Muscle layer of duodenum (tissue), 2 donors: ENCODE measurements at regions not wholly inside any gene's neighbourhood (a gene's known extent, or its start where the extent isn't known, plus 50 kb on each side); places are given as distances from the start of the nearest gene placed in this dataset.

Source experiments
- H3K27ac ChIP-seq: one replicate; pipeline ENCODE4 v1.7.0; 2013; ENCODE audit warnings: mild to moderate bottlenecking, low read length
- H3K27me3 ChIP-seq: one replicate; pipeline ENCODE4 v1.7.0; 2013; ENCODE audit warnings: low read depth, mild to moderate bottlenecking, control low read depth, low read length
- H3K36me3 ChIP-seq, 2 donors: one replicate each; pipeline ENCODE4 v1.7.0; 2013; ENCODE audit warnings: low read length in 2 of 2, control low read depth in 1 of 2, mild to moderate bottlenecking in 1 of 2; ENCODE audit not compliant: insufficient read depth in 2 of 2, control insufficient read depth in 1 of 2
- H3K4me1 ChIP-seq, 2 donors: one replicate each; pipeline ENCODE4 v1.7.0; 2013; ENCODE audit warnings: low read length in 2 of 2, mild to moderate bottlenecking in 2 of 2, control low read depth in 1 of 2, moderate library complexity in 1 of 2; ENCODE audit not compliant: insufficient read depth in 2 of 2, control insufficient read depth in 1 of 2
- H3K4me3 ChIP-seq, 2 donors: one replicate each; pipeline ENCODE4 v1.7.0; 2013; ENCODE audit warnings: low read length in 2 of 2, low read depth in 1 of 2, mild to moderate bottlenecking in 1 of 2
- H3K9me3 ChIP-seq, 2 donors: one replicate each; pipeline ENCODE4 v1.7.0; 2013; ENCODE audit warnings: low read length in 2 of 2, control low read depth in 1 of 2, mild to moderate bottlenecking in 1 of 2; ENCODE audit not compliant: control insufficient read depth in 1 of 2
- donor health status: healthy.

DNA sequence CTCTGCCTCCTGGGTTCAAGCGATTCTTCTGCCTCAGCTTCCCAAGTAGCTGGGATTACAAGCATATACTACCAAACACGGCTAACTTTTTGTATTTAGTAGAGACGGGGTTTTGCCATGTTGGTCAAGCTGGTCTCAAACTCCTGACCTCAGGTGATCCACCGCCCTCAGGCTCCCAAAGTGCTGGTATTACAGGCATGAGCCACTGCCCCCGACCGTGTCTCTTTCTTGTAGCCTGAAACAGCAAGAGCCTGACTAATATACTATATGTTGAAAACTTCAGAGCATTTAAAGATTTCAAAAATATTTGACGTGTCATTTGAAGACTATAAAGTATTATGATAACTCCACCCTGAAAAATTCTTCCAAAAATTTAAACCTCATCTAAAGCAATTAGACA lies 71.7 kb upstream of the ZNF648 start:
- Histone ChIP-seq H3K9me3 (peaks cover 10 to 13% of the 10 kb centered on the region in 2 donors), H3K36me3 (no peaks in the 10 kb centered on the region)

DNA sequence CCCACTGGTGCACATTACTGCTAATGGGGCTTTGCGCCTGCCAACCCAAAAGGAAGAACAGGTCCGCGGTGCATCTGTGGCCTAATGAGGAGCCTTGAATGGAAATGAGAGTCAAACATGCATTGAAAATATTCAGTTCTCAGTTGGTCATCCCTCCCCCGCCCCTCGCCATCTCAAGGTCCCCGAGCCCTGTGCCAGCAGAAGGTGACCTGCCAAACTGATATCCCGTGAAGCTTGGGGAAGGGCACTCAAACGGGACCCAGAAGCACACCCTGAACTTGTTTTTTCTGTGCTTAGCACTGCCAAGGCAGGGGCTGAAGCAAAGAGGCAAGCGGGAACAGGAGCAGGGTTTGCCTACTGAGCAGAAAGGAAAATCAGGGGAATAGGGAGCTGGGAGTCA lies 67.9 kb upstream of the ZNF648 start:
- Histone ChIP-seq H3K9me3 (peaks cover 8% of the 10 kb centered on the region in 2 donors), H3K36me3 (no peaks in the 10 kb centered on the region), H3K27ac (no peak overlapping the region)

More for the DNA sequence above, 71.7 kb upstream of the ZNF648 start:
- Histone ChIP-seq H3K27ac (no peak overlapping the region), H3K27me3 (no peaks in the 10 kb centered on the region), H3K4me3 (no peak overlapping the region), H3K4me1 (peaks cover 0 to 4% of the 10 kb centered on the region in 2 donors)

DNA sequence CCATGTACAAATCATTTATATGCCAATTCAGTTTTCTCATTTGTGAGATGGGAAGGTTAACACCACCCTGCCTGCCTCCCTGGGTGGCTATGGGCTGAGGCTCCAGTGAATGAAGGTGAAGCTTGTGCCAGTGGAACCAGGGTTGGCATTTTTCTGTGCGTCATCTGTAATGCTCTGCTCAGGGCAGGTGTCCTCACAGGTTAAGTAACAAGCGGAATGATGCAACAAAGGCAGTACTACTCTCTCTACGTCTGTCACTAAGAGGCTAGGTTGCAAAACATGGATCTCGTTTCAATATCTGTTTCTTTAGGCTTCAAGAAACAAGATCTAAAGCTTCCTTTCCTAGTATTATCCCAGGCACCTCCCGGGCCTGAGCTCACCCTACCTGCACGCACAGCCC lies 67.0 kb upstream of the ZNF648 start:
- Histone ChIP-seq H3K36me3 (no peaks in the 10 kb centered on the region), H3K27me3 (no peaks in the 10 kb centered on the region), H3K9me3 (peaks cover 0 to under 1% of the 10 kb centered on the region in 2 donors), H3K4me3 (no peak overlapping the region), H3K27ac (no peak overlapping the region), H3K4me1 (no peaks in the 10 kb centered on the region)

More for the DNA sequence above, 67.9 kb upstream of the ZNF648 start:
- H3K4me1 ChIP-seq, result no peaks in the 10 kb centered on the region
- no peaks in the 10 kb centered on the region for H3K27me3 ChIP-seq
- H3K4me3 ChIP-seq, result no peak overlapping the region

DNA sequence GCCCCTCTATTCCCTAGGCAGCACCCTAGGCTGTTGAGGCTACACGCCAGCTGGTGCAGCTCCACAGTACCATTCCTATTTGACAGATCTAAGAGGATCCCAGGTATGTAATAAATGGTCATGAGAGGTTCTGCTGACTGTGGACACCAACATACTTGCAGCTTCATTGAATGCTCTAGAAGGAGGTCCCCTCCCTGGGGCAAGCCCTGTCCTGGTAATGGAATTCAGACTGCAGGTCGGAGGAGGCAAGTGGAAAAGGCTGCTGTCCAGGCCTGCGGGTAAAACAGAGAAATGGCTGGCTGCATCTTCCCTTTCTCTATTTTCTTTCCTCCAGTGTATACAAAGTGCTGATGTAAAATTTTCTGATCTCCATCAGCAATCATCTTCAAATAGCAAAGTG lies 66.1 kb upstream of the ZNF648 start:
- Histone ChIP-seq H3K27ac (no peak overlapping the region), H3K4me3 (no peak overlapping the region), H3K4me1 (no peaks in the 10 kb centered on the region), H3K27me3 (no peaks in the 10 kb centered on the region), H3K9me3 (no peaks in the 10 kb centered on the region), H3K36me3 (no peaks in the 10 kb centered on the region)

DNA sequence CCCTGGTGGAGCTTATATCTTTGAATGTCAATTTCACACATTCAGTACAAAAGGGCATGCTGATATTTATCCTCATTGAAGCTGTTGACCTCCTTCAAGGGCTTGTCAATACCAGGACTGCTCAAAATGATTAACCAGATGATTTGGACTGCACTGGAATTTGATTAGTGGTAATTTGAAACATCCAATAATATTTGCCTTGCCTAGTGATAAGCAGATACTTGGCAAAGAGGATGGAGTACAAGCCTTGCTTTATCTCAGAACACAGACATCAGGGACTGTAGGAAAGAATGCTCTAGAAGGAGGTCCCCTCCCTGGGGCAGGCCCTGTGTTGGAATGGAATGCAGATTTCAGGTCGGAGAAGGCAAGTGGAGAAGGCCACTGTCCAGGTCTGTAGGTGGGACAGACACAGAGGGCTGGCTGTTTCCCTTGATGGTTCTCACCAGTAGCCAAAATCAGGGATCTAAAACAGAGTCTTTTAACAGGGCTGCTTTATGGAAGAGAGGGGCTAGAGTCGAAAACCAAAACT lies 64.8 kb upstream of the ZNF648 start:
- Histone ChIP-seq H3K27ac (no peak overlapping the region), H3K27me3 (no peaks in the 10 kb centered on the region), H3K9me3 (no peaks in the 10 kb centered on the region), H3K4me1 (no peaks in the 10 kb centered on the region), H3K36me3 (no peaks in the 10 kb centered on the region), H3K4me3 (no peak overlapping the region)

DNA sequence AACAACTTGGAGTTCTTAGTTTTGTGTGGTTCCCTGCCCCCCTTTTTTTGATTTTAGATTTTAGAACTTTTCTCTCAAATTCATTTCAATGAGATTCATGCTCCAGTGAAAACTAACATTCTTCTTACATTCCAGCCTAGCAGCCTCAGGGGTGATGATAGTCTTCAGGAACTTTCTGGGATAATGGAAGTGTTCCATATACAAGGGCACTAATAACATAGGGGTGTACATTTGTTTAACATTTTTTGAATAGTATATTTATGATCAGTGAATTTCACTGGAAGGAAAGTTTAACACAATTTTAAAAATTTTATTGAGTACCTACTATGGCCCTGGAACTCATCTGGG lies 61.4 kb upstream of the ZNF648 start:
- Histone ChIP-seq H3K4me1 (no peaks in the 10 kb centered on the region), H3K27ac (no peak overlapping the region), H3K27me3 (no peaks in the 10 kb centered on the region), H3K4me3 (no peak overlapping the region), H3K9me3 (no peaks in the 10 kb centered on the region), H3K36me3 (no peaks in the 10 kb centered on the region)

DNA sequence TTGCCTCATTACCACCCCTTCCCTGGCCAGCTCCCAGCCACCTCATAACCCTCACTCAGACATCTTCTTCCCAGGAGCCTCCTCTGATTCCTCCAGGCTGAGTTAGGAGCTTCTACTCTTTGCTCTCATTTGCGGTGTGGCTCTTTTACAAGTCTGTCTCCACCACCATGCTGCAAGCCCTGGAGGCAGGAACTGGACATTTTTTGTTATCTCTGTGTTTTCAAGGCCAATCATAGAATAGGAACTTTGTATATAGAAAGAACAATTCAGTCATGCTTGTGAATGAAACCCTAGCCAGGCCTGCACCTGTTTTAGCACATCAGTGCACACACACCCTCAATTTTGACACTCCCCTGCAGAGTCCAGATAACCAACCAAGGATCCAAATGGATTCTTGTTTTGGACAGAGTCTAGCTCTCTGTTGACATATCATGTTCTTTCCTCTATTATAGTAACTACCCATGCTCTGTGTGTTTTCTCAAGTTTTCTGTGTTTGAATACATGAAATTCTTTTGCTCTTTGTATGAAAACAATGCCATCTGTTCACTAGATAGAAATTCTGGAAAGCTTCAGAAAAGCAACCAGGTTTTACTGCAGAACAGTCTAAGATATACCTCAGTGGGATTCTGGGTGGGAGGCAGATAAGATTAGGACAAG lies 60.9 kb upstream of the ZNF648 start:
- no peak overlapping the region for H3K27ac ChIP-seq
- no peak overlapping the region for H3K4me3 ChIP-seq
- no peaks in the 10 kb centered on the region for H3K36me3 ChIP-seq
- H3K9me3 ChIP-seq, result no peaks in the 10 kb centered on the region
- no peaks in the 10 kb centered on the region for H3K27me3 ChIP-seq
- no peaks in the 10 kb centered on the region for H3K4me1 ChIP-seq

DNA sequence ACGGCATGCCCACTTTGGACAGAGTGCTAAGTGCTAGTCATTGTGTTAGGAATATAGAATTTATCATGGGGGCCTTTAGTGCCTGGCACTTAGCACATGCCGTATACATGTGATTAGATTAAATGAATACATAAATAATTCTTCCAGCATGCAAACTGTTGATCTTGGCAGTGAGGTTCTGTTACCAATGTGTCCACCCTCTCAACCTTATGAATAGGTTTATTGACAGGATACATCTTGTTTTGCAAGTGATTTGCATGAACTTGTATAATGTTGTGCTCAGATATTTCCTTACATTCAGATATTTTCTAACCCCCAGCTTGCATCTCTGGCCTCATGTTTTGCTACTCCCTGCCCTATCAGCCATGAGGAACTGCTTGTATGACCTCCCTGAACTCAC lies 60.3 kb upstream of the ZNF648 start:
- Histone ChIP-seq H3K4me3 (no peak overlapping the region), H3K36me3 (no peaks in the 10 kb centered on the region), H3K27me3 (no peaks in the 10 kb centered on the region), H3K4me1 (no peaks in the 10 kb centered on the region), H3K9me3 (no peaks in the 10 kb centered on the region), H3K27ac (no peak overlapping the region)

DNA sequence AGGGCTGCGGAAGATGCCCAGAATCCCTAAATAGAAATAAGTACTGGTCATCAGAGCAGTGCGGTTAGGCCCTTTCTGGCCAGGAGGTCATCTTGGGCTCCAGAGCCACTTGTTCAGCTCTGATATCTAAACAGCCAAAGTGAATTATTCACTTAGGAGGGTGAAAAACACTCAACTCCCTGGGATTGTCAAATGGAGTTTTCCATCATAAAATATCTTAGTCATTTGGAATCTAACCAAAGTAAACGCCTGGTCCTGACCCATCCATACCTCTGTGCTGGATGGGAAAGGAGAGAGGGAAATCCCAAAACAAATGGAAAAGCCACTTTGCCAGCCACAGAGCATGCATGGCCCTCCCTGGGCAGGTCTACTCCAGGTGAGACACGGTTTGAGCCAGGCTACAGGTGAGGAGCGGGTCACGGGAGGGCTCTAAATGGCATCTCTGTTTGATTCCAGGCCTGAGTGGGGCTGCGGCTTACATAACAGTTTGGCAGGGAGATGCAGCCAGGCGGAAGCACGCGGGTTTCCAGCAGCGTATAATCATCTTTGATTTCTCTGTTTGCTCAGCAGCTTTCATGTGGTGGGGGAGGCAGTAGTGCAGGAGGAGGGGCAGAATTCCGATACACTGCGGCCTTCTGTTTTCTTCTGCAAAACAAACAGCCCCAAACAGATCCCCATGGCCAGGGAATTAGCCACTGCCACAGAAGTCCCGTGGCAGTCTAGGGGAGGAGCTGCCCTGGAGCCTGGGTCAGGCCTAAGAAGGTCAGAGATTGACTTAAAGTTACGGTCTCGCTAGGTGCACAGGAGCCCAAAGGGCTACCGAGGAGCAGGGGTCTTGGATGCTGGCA lies 59.1 kb upstream of the ZNF648 start:
- H3K4me1 ChIP-seq, result no peaks in the 10 kb centered on the region
- no peak overlapping the region for H3K27ac ChIP-seq
- no peak overlapping the region for H3K4me3 ChIP-seq
- H3K36me3 ChIP-seq, result no peaks in the 10 kb centered on the region
- no peaks in the 10 kb centered on the region for H3K9me3 ChIP-seq
- no peaks in the 10 kb centered on the region for H3K27me3 ChIP-seq

DNA sequence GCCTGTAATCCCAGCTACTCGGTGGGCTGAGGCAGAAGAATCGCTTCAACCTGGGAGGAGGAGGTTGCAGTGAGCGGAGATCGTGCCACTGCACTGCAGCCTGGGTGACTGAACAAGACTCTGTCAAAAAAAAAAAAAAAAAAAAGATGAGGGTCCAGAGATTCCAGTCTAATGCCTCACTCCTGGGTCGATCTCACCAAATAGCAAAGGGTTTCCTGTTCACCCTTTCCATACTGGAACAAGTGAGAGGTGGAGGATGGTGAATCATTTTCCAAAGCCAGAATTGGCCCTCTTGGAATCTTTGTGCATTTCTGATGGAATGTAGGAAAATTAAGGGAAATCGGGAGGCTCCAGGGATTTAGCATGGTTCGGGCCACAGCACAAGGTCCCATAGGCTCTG lies 58.1 kb upstream of the ZNF648 start:
- Histone ChIP-seq H3K9me3 (no peaks in the 10 kb centered on the region), H3K27me3 (no peaks in the 10 kb centered on the region), H3K27ac (no peak overlapping the region), H3K4me3 (no peak overlapping the region), H3K36me3 (no peaks in the 10 kb centered on the region), H3K4me1 (no peaks in the 10 kb centered on the region)

DNA sequence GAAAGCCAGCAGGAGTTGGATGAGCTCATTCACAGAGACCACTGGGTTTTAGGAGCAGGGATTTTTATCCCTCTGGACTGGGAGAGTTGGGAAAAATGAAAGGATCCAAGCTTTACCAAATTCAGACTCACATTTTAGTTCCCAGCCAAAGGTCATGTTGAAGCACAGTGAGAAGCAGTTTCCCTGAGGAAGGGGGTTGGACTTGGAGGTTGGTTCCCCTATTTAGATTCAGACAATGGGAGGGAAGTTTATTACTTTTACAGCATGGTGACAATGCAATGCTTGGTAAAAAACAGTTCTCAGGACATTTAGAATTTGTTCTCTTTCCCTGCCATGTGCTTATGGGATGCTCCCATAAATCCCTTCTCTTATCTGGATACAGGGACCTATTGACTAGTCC lies 57.3 kb upstream of the ZNF648 start:
- no peaks in the 10 kb centered on the region for H3K9me3 ChIP-seq
- H3K27me3 ChIP-seq, result no peaks in the 10 kb centered on the region
- H3K36me3 ChIP-seq, result no peaks in the 10 kb centered on the region
- no peak overlapping the region for H3K4me3 ChIP-seq
- H3K27ac ChIP-seq, result no peak overlapping the region
- H3K4me1 ChIP-seq, result no peaks in the 10 kb centered on the region
